COLO829 (cell line): ENCODE measurements at regions not wholly inside any gene's neighbourhood (a gene's known extent, or its start where the extent isn't known, plus 50 kb on each side); places are given as distances from the start of the nearest gene placed in this dataset.

Source experiments
- DNase-seq: peaks from one replicate; pipeline ENCODE4 v3.0.0; 2012; ENCODE audit warnings: low spot score

DNA sequence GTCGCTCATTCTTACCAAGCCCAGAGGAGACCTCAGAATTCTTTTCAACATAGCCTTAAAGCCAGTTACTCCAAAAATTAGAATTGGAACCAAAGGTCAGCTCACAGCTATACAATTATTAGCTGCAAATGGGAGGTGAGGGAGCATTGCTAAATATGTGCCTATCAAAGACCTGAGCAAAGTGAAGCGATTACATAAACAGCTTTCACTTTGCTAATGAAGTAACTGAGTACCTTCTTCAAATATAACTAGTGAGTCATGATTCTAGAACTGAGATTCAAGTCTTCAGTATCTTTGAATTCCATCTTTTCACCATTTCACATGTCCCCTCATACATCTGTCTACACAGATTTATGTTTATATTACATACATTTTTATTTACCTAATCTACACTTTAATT, 122.6 kb downstream of the P2RY1 start:
- DNase-seq: no peak

GRCh38 chr3:152959307-152959706, 124.4 kb downstream of the P2RY1 start:
- DNase-seq: no peak

- peak; percentile 16 for DNase-seq
Measured at GRCh38 chr3:152960684-152961083, 125.8 kb downstream of the P2RY1 start.

GRCh38 chr3:152961323-152961722, 126.4 kb downstream of the P2RY1 start:
- peak; percentile 70 for DNase-seq

GRCh38 chr3:152964911-152965609, 130.1 kb downstream of the P2RY1 start:
- no peak for DNase-seq

DNA sequence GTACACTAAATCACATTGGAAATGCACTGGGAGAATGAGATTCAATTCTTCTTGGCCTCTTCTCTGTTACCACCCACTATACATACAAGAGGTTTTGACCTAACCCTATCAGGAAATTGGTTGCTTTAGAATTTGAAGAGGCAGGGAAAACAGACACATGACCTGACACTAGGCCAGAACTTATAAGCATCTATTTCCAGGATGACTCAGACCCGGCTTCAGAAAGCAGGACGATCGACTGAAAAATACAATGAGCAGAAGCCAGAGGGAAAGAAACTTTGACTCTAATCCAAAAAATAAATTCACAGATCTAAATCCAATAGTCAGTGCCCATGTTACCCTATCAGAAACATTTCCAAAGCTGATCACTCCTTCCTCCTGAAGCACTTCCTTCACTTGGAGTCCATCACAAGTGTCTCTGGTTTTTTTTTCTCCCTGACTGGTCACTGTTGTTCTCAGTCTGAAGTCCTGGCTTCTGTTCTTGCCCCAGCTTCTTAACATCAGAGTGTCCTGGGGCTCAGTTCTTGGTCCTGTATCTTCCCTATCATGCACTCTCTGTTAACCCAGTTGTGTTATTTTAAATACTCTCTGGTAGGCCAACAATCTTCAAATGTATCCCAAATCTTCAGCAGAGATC, 133.6 kb downstream of the P2RY1 start:
- no peak for DNase-seq

GRCh38 chr3:152969557-152970300, 134.8 kb downstream of the P2RY1 start:
- DNase-seq: no peak

GRCh38 chr3:152970851-152971250, 135.9 kb downstream of the P2RY1 start:
- no peak for DNase-seq

DNA sequence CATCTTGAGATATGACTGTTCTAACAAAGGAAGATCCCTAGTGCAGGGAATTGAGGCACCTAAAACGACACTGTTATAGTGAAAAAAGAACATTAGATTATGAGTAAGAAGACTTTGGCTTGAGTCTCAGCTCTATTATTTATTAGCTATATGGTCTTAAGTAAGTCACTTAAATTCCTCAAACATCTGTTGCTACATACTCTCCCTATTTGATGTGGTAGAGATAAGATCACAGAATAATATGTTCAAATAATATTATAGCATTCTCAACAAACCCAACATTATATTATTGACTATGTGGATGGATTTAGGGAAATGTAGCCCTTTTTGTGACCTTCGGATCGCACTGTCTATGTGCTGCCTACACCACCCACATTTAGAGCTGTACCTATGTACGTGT, 136.9 kb downstream of the P2RY1 start:
- DNase-seq: no peak

DNA sequence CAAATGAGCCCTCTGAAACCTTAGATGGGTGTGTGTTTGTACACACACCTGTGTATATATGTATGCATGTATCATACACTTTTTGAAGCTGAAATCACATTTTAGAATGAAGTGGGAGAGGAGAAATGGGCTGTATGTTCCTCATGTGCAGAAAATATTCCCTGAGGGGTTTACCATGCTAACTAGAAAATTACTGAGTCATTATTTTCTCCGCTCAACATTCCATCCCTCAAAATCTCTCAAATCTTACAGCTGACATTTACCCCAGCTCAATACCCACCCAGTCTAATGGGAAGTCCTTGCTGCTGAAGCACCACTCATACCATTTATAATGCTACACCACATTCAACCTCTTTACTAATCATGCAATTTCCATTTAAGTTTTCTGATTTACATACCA, 138.6 kb downstream of the P2RY1 start:
- DNase-seq: no peak

DNA sequence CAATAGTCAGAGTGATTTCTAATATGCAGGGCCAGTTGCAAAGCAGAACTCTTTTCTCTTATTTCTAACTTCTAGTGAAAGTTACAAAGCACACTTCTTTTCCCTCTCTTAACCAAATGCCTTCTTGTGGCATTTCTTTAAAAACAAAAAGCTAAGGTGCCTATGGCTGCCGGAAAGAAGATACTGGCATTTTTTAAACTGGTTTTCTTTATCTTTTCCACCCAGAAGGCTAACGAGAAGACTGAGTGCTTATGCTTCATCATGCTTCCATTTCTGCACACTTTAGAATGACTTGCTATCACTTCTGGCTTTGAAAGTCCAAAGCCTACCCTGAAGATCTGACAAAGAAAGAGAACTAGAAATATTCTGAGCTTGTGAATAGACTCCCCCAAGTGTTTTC, 141.3 kb downstream of the P2RY1 start:
- no peak for DNase-seq

- no peak for DNase-seq
Measured at GRCh38 chr3:152977366-152977765, 142.4 kb downstream of the P2RY1 start.

GRCh38 chr3:152978152-152978551, 143.2 kb downstream of the P2RY1 start:
- no peak for DNase-seq

DNA sequence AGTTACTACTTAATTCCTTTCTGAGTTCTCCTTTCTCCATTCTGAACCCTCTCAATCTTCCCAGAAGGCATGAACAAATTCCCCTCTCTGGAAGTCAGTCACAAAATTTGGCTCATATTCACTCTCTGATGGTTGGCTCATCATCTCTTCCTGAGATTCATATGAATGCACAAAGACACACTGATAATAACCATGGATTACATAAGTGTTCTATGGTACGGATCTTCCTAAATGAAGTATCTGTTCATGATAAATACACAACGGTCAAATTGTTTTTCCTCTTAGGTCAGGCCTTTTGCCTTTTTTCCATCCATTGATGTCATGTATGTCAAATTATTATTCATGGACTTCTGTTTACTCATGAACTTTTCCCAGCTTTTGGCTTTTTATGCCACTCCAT, 162.6 kb downstream of the P2RY1 start:
- peak; percentile 70 for DNase-seq

DNA sequence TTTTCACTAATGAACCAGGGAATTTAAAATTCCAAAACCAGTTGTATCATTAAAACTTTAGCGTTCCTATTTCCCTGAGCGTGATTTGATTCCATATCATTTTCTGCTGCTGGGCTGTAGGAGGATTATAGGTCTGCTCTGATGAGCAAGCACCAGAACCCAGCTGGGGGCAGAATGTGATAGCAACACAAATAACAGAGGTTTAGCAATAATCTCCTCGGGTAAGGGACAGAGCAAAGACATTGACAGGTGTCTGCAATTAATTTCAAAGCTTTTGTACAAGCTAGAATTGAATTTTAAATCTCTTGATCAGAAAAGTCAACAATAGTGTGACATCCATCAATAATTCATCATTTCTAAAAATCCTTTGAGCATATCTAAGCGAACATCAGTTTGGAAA, 163.4 kb upstream of the RAP2B start:
- no peak for DNase-seq

DNA sequence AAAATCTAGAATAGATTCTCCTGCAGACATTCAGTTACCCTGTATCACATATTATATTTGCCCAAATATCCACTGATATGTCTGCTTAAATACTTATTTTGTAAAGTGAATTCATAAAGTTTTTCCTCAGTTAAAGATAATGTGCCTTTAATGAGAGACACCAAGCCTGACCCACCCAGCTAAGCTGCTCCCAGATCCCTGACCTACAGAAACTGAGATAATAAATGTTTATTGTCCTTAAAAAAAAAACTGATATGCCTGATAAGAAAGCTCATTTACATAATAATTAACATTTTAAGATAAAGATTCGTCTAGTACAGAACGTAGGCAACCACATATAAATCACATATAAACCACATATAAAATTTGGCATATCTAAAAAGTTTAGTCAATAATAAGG, 161.7 kb upstream of the RAP2B start:
- no peak for DNase-seq

GRCh38 chr3:153001210-153002078, 160.6 kb upstream of the RAP2B start:
- peak; percentile 50 for DNase-seq

GRCh38 chr3:153003441-153003840, 158.6 kb upstream of the RAP2B start:
- no peak for DNase-seq

DNA sequence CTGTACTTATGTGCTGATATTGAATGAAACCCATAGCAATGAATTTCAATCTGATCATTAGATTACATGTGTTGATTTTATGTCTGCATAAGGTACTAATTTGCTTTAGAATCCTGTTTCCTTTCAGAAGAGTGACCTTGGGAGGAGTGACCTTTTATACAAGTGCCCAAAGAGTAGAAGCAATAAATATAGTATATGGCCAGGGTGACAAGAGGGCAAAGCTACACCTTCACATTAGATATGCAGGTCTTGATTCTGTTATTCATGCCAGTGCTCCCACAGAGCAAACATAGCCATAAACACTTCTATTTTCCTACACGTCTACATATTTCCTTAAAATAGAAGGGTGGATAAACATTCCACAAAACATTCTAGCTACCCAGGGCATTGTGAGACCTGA, 158.2 kb upstream of the RAP2B start:
- DNase-seq: no peak

DNA sequence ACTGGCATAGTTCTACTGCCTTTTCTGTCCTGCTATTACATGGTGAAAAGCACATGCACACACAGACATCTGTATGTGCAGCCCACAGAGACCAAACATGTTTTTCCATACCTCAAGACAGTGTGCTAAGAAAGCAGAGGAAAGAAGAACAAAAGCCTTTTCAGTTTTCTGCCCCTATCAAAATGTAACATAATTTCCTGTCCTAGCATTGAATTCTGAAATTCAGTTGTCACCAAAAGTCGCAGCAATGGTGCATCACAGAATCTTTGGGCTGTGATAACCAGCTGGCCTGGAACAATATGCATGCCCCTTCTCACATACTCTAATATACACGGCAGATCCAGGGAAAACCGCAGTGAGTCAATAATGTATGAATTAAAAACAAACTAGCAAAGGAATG, 153.8 kb upstream of the RAP2B start:
- DNase-seq: no peak

DNA sequence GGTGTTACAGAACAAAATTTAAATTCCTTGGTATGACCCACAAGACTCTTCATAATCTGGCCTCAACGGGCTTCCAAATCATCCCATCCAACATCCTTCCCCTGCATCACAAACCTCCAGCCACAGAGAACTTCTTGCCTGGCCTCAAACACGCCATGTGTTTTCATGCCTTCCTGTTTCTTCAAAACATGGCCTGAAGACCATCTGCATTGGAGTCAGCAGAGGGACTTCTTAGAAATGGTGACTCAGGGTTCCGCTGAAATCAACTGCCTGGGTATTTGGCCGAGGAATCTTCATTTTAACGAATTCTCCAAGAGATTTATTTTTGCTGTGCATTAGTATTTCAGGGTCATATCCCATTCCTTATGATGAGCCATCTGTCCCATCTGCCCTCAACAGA, 138.1 kb upstream of the RAP2B start:
- DNase-seq: no peak

GRCh38 chr3:153026026-153026425, 136.0 kb upstream of the RAP2B start:
- DNase-seq: peak; percentile 69
